KOPT-K1 (cell line): ENCODE measurements at regions not wholly inside any gene's neighbourhood (a gene's known extent, or its start where the extent isn't known, plus 50 kb on each side); places are given as distances from the start of the nearest gene placed in this dataset.
"Not testable (repeated sequence)": the region's sequence is repeated elsewhere in the genome, so short reads cannot be mapped to it uniquely, and the experiment has no call there.

ENCODE experiments used
- H3K27ac ChIP-seq: fragments of 200-600 bp; sonication (generic); 2 replicates; pipeline ENCODE4 v1.5.1; 2016; ENCODE audit warnings: antibody characterized with exemption, mild to moderate bottlenecking, low read depth, low read length; ENCODE audit not compliant: poor library complexity, severe bottlenecking
- H3K36me3 ChIP-seq: fragments of 200-600 bp; sonication (generic); 2 replicates; pipeline ENCODE4 v1.5.1; 2017; ENCODE audit warnings: antibody characterized with exemption, mild to moderate bottlenecking, low read length, moderate library complexity; ENCODE audit not compliant: insufficient read depth
- H3K9me3 ChIP-seq: fragments of 200-600 bp; sonication (generic); 2 replicates; pipeline ENCODE4 v1.5.1; 2017; ENCODE audit warnings: antibody characterized with exemption, low read length, mild to moderate bottlenecking; ENCODE audit not compliant: insufficient read depth, poor library complexity, severe bottlenecking

- no peaks in the 10 kb centered on the region for H3K36me3 ChIP-seq
- H3K9me3 ChIP-seq, result no peaks in the 10 kb centered on the region
- no peak overlapping the region for H3K27ac ChIP-seq
These were observed 79.6 kb upstream of the SIRPG start for GRCh38 chr20:1737134-1737533.

- Histone ChIP-seq H3K9me3 (no peaks in the 10 kb centered on the region), H3K27ac (no peak overlapping the region)
These were observed 78.0 kb upstream of the SIRPG start for GRCh38 chr20:1735417-1736089.

GRCh38 chr20:1734269-1734858 lies 76.8 kb upstream of the SIRPG start:
- Histone ChIP-seq H3K36me3 (no peaks in the 10 kb centered on the region), H3K9me3 (no peaks in the 10 kb centered on the region), H3K27ac (no peak overlapping the region)

More at GRCh38 chr20:1735417-1736089, 78.0 kb upstream of the SIRPG start:
- no peaks in the 10 kb centered on the region for H3K36me3 ChIP-seq

DNA sequence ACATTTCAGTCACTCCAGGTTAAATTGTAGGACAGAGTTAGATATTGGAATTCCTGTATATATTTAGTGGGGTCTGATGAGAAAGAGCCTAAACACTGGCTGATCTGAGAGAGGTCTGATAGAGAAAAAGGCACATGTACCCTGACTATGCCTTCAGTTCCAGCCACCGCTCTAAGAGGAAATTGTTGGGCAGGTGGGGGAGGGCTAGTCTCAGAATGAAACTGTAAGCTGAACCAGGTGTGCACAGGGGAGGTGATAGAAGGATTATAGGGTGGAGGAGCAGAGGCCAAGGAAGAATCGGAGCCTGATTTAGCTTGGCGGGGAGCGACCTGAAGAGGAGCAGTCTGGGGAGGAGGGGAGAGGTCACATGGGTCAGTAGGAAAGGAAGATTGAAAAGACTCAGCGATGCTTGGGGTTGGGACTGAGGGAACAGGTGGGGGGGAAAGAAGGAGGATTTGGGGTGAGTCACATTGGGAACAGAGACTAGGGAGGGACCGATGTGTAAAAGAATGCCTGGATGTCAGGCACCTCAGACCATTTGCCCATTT lies 74.3 kb upstream of the SIRPG start:
- not testable (repeated sequence) for H3K36me3 ChIP-seq, H3K9me3 ChIP-seq
- peak overlapping the region; percentile 36 for H3K27ac ChIP-seq

- not testable (repeated sequence) for H3K9me3 ChIP-seq, H3K36me3 ChIP-seq
- peak overlapping the region; percentile 36 for H3K27ac ChIP-seq
These were observed 73.6 kb upstream of the SIRPG start for GRCh38 chr20:1730981-1731711.

- H3K9me3 ChIP-seq, H3K36me3 ChIP-seq, H3K27ac ChIP-seq: not testable (repeated sequence)
These were observed 69.7 kb upstream of the SIRPG start for GRCh38 chr20:1727303-1727702.

DNA sequence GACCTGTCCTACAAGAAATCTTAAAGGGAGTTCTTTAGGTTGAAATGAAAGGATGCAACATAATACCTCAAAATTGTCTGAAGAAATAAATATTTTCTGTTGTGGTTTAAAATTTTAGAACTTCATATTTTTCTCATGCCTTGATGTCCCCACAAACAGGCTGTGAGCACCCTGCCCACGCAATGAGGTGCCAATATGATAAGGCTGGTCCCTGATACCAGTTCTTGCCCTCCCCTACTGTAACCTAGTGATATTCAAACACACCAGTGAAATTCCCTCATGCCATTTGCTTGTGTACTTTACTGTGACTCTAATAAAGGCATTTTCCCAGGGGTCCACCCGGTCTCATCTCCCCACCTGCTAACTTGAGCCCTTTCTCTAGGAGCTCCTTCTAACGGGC lies 67.3 kb upstream of the SIRPG start:
- H3K9me3 ChIP-seq, result no peaks in the 10 kb centered on the region

GRCh38 chr20:1722513-1723050 lies 65.0 kb upstream of the SIRPG start:
- no peak overlapping the region for H3K27ac ChIP-seq

More for the DNA sequence above, 67.3 kb upstream of the SIRPG start:
- H3K27ac ChIP-seq, result no peak overlapping the region
- H3K36me3 ChIP-seq, result no peaks in the 10 kb centered on the region

DNA sequence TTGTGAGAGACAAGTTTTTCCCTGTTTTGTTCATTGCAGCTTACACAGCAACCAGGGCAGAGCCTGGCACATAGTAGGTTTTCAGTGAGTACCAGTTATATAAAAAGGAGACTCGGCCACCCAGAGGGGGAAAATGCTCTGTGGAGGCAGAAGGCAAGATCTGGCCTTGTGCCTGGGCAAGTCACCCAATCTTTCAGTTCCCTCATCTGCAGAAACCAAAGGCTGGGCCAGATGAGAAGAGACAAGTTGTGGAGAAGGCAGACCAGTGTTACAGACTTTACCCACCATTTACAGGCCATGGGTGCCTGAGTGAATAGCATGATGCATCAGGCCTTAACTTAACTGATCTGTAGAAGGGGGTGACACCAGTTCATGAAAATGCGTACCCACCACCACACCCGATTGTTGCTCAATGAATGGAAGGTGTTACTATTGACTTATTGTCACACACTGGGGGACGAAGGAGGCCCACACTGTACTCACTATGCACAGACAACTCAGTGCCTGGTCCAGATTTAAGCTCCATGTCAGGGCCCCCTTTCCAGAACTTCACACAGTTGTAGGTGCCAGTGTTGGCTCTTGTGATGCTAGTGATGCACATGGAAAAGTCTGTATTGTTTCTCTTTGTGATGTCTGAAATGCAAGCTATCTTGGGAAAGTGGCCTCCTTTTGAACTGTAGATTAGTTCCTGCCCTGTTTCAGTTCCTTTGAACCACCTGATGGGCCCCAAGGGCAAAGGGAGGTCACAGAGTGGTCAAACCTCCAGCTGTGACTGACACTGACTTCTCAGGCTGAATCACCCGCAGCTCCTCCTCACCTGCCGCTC lies 64.3 kb upstream of the SIRPG start:
- Histone ChIP-seq H3K36me3 (no peaks in the 10 kb centered on the region), H3K27ac (no peak overlapping the region), H3K9me3 (no peaks in the 10 kb centered on the region)

More at GRCh38 chr20:1722513-1723050, 65.0 kb upstream of the SIRPG start:
- Histone ChIP-seq H3K36me3 (no peaks in the 10 kb centered on the region), H3K9me3 (no peaks in the 10 kb centered on the region)

GRCh38 chr20:1720845-1721475 lies 63.4 kb upstream of the SIRPG start:
- Histone ChIP-seq H3K36me3 (no peaks in the 10 kb centered on the region), H3K27ac (no peak overlapping the region), H3K9me3 (no peaks in the 10 kb centered on the region)

- H3K36me3 ChIP-seq, result no peaks in the 10 kb centered on the region
- peaks cover 4% of the 10 kb centered on the region for H3K9me3 ChIP-seq
- H3K27ac ChIP-seq, result no peak overlapping the region
These were observed 62.6 kb upstream of the SIRPG start for GRCh38 chr20:1720226-1720625.

GRCh38 chr20:1718604-1719384 lies 61.2 kb upstream of the SIRPG start:
- H3K36me3 ChIP-seq, result no peaks in the 10 kb centered on the region
- H3K9me3 ChIP-seq, result peaks cover 4% of the 10 kb centered on the region
- H3K27ac ChIP-seq, result no peak overlapping the region

- no peak overlapping the region for H3K27ac ChIP-seq
- peaks cover 8% of the 10 kb centered on the region for H3K9me3 ChIP-seq
- H3K36me3 ChIP-seq, result no peaks in the 10 kb centered on the region
These were observed 55.4 kb upstream of the SIRPG start for GRCh38 chr20:1712634-1713624.
